SK-N-SH treated with all-trans-retinoic acid at 6 μM for 48 hours (cell line): ENCODE measurements at regions not wholly inside any gene's neighbourhood (a gene's known extent, or its start where the extent isn't known, plus 50 kb on each side); places are given as distances from the start of the nearest gene placed in this dataset.

ENCODE experiments used
- ATAC-seq: fragments of 200-7000 bp; cut with Tn5 transposase; 3 replicates; pipeline ENCODE4 v1.9.1; 2020; ENCODE audit warnings: mild to moderate bottlenecking, moderate library complexity
- ARNTL ChIP-seq: fragments of 450-650 bp; formaldehyde crosslinking; IDR thresholded peaks from 2 replicates; pipeline ENCODE4 v1.5.0; 2020; ENCODE audit warnings: low read depth, mild to moderate bottlenecking, moderate library complexity, borderline replicate concordance
- BACH2 ChIP-seq: fragments of 250-450 bp; sonication (Bioruptor Pico); IDR thresholded peaks from 2 replicates; pipeline ENCODE4 v1.9.0; 2021; ENCODE audit warnings: mild to moderate bottlenecking, borderline replicate concordance
- CREB5 ChIP-seq: fragments of 250-450 bp; sonication (Bioruptor Pico); IDR thresholded peaks from 2 replicates; pipeline ENCODE4 v1.5.1; 2020; ENCODE audit warnings: low read depth, mild to moderate bottlenecking, moderate library complexity
- CSDC2 ChIP-seq: fragments of 250-450 bp; sonication (Bioruptor Pico); IDR thresholded peaks from 2 replicates; pipeline ENCODE4 v1.5.0; 2020; ENCODE audit warnings: mild to moderate bottlenecking, moderate library complexity
- CSRNP3 ChIP-seq: fragments of 250-450 bp; sonication (Bioruptor Pico); IDR thresholded peaks from 2 replicates; pipeline ENCODE4 v1.5.1; 2021; ENCODE audit warnings: mild to moderate bottlenecking, moderate library complexity
- ESRRG ChIP-seq: fragments of 250-450 bp; sonication (Bioruptor Pico); IDR thresholded peaks from 2 replicates; pipeline ENCODE4 v1.6.1; 2021; ENCODE audit warnings: mild to moderate bottlenecking
- GLIS3 ChIP-seq: fragments of 250-450 bp; sonication (Bioruptor Pico); IDR thresholded peaks from 2 replicates; pipeline ENCODE4 v1.5.0; 2020; ENCODE audit warnings: mild to moderate bottlenecking, moderate library complexity
- ISL1 ChIP-seq: fragments of 250-450 bp; sonication (Bioruptor Pico); IDR thresholded peaks from 2 replicates; pipeline ENCODE4 v2.1.2; 2022; ENCODE audit warnings: mild to moderate bottlenecking, moderate library complexity
- OSR1 ChIP-seq: fragments of 250-450 bp; sonication (Bioruptor Pico); IDR thresholded peaks from 2 replicates; pipeline ENCODE4 v1.8.0; 2022; ENCODE audit warnings: moderate library complexity, mild to moderate bottlenecking, inconsistent platforms
- PATZ1 ChIP-seq: fragments of 250-450 bp; sonication (Bioruptor Pico); IDR thresholded peaks from 2 replicates; pipeline ENCODE4 v1.8.0; 2020; ENCODE audit warnings: mild to moderate bottlenecking, moderate library complexity, borderline replicate concordance
- POU6F1 ChIP-seq: fragments of 250-450 bp; sonication (Bioruptor Pico); IDR thresholded peaks from 2 replicates; pipeline ENCODE4 v1.8.0; 2021; ENCODE audit warnings: low read depth, mild to moderate bottlenecking, moderate library complexity, borderline replicate concordance
- RARB ChIP-seq: fragments of 250-450 bp; sonication (Bioruptor Pico); IDR thresholded peaks from 2 replicates; pipeline ENCODE4 v1.8.0; 2021; ENCODE audit warnings: mild to moderate bottlenecking, moderate library complexity
- SNAI2 ChIP-seq: fragments of 250-450 bp; sonication (Bioruptor Pico); IDR thresholded peaks from 2 replicates; pipeline ENCODE4 v1.5.0; 2020; ENCODE audit warnings: mild to moderate bottlenecking, moderate library complexity
- TCF4 ChIP-seq: fragments of 250-450 bp; sonication (Bioruptor Pico); IDR thresholded peaks from 2 replicates; pipeline ENCODE4 v1.8.0; 2021; ENCODE audit warnings: mild to moderate bottlenecking, moderate library complexity, borderline replicate concordance
- TOX ChIP-seq: fragments of 250-450 bp; sonication (Bioruptor Pico); IDR thresholded peaks from 2 replicates; pipeline ENCODE4 v1.8.0; 2021; ENCODE audit warnings: mild to moderate bottlenecking, moderate library complexity, borderline replicate concordance
- TSHZ2 ChIP-seq: fragments of 250-450 bp; sonication (Bioruptor Pico); IDR thresholded peaks from 2 replicates; pipeline ENCODE4 v1.5.0; 2020; ENCODE audit warnings: mild to moderate bottlenecking, moderate library complexity
- ZC3H10 ChIP-seq: fragments of 250-450 bp; sonication (Bioruptor Pico); IDR thresholded peaks from 2 replicates; pipeline ENCODE4 v1.5.1; 2021; ENCODE audit warnings: mild to moderate bottlenecking, moderate library complexity
- ZFP3 ChIP-seq: fragments of 250-450 bp; sonication (Bioruptor Pico); IDR thresholded peaks from 2 replicates; pipeline ENCODE4 v1.5.0; 2020; ENCODE audit warnings: mild to moderate bottlenecking, moderate library complexity
- ZFP30 ChIP-seq: fragments of 450-650 bp; formaldehyde crosslinking; IDR thresholded peaks from 2 replicates; pipeline ENCODE4 v1.5.0; 2022; ENCODE audit warnings: mild to moderate bottlenecking, moderate library complexity
- ZNF565 ChIP-seq: fragments of 450-650 bp; formaldehyde crosslinking; conservative IDR thresholded peaks from 2 replicates; pipeline ENCODE4 v1.5.0; 2020; ENCODE audit warnings: low read depth, mild to moderate bottlenecking, moderate library complexity
- ZNF70 ChIP-seq: fragments of 450-650 bp; formaldehyde crosslinking; IDR thresholded peaks from 2 replicates; pipeline ENCODE4 v1.5.0; 2020; ENCODE audit warnings: mild to moderate bottlenecking, moderate library complexity

GRCh38 chr1:227490478-227490877 is 72.9 kb upstream of the ZNF678 start (continued):
- TF ChIP-seq ZC3H10 (CRISPR knock-in tag) (no peak), OSR1 (no peak), POU6F1 (no peak)

- ATAC-seq: no peak
- TF ChIP-seq RARB (no peak), CSRNP3 (CRISPR knock-in tag) (no peak), ZNF565 (CRISPR knock-in tag) (no peak), CSDC2 (CRISPR knock-in tag) (no peak), ARNTL (CRISPR knock-in tag) (no peak), POU6F1 (no peak), ESRRG (CRISPR knock-in tag) (no peak), ISL1 (CRISPR knock-in tag) (no peak), ZFP30 (CRISPR knock-in tag) (no peak), GLIS3 (CRISPR knock-in tag) (no peak), ZNF70 (CRISPR knock-in tag) (no peak), TCF4 (CRISPR knock-in tag) (no peak), BACH2 (CRISPR knock-in tag) (no peak), PATZ1 (CRISPR knock-in tag) (no peak), TSHZ2 (no peak), CREB5 (CRISPR knock-in tag) (no peak), OSR1 (no peak), ZFP3 (CRISPR knock-in tag) (no peak), TOX (CRISPR knock-in tag) (no peak)
These were observed 73.4 kb upstream of the ZNF678 start for GRCh38 chr1:227490001-227490400.

GRCh38 chr1:227489572-227489971 is 73.8 kb upstream of the ZNF678 start:
- no peak for TF ChIP-seq TOX (CRISPR knock-in tag)
- no peak for TF ChIP-seq CREB5 (CRISPR knock-in tag)
- TF ChIP-seq TCF4 (CRISPR knock-in tag): no peak
- TF ChIP-seq SNAI2: no peak
- ATAC-seq: no peak
